NCI-H69 (cell line): ENCODE measurements at regions not wholly inside any gene's neighbourhood (a gene's known extent, or its start where the extent isn't known, plus 50 kb on each side); places are given as distances from the start of the nearest gene placed in this dataset.
"Not testable (repeated sequence)": the region's sequence is repeated elsewhere in the genome, so short reads cannot be mapped to it uniquely, and the experiment has no call there.

ENCODE experiments used
- DNase-seq: peaks from one replicate; lab custom pipeline; 2025; lab: John Stamatoyannopoulos, UW

DNA sequence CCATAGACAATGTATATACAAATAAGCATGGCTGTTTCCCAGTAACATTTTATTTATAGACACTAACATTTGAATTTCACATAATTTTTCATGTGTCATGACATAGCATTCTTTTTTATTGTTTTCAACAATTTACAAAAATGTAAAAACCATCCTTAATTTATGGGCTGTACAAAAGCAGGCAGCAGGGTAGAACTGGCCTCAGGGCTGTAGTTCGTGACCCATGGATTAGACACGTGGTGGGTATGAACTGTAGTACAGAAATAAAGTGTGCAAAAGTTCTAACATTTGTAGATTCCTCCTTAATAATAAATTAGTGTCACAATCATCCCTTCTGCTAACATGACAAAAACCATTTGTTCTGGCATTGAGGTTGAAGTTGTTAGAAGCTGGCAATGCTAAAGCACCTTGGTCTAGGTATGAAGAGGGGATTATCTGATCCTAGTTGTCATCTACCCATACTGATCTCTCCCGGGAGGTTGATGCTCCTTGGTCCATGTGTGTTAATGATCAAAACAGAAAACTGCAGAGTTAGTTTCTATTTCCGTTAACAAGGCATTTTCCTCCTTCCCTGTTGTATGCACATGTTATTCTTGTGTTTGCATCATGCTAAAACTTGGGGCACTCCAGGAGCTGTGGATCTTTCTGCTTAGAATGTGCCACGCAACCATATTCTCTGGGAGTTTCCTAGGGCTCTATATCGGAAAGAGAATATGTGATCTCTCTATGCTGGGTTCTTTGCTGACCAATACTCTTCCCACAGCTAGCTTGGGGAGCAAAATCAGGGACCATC is 917.6 kb downstream of the TLE1 start:
- DNase-seq = no peak

DNA sequence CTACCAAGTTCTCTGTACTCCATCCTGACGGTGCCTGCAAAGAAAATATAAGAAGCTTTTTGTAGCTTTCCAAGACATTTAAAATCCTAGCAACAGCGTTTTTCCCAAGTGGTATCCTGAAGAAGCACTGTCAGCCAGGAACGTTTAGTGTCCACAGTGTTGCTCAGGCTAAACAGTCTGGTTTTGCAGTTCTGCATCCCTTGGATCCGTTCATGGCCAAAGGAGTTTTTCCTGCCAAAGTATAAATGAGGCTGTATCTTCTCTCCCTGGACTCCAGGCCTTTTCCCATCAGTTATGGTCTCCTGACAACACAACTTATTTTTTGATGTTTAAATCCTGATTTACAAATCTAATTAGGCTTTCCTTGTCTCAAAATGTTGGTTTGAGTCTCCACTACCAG is 925.8 kb downstream of the TLE1 start:
- DNase-seq = no peak

- DNase-seq = no peak
These were observed 933.8 kb downstream of the TLE1 start for GRCh38 chr9:80755586-80755985.

GRCh38 chr9:80747056-80747455 is 942.3 kb downstream of the TLE1 start:
- not testable (repeated sequence) for DNase-seq

DNA sequence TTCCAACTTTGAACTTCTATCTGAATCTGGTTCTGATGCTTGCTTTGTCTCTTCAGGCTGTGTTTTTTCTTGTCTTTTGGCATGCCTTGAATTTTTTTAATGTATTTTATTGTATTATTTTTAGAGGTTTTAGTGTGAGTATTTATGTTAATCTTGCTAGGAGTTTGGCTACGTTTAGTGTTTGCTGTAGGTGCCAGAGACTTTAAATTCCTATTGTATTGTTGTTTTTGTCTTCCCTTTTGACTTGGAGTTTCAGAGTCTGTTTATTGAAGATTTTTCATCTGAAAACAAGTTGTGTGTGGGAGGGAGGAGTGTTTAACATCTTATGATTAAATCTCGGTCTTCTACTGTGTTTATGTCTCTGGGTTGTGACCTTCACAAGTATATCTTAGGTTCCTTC is 956.8 kb downstream of the TLE1 start:
- DNase-seq = no peak

GRCh38 chr9:80720579-80720978 is 968.8 kb downstream of the TLE1 start:
- DNase-seq = no peak

DNA sequence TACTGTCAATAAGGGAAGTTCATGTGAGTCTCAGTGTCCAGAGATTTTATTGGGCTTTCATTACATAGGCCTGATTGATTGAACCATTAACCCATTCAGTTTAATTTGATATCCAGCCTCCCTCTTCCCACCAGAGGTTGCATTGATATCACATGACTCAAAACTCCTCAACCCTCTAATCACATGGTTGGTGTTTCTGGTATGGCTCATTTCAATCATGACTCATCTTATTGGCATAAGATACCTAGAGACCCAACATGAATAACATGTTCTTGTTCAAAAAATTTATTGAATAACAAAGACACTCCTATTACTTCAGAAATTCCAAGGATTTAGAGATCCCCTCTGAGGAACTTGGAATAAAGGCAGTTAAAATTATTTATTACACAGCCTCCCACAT is 982.2 kb downstream of the TLE1 start:
- no peak for DNase-seq

DNA sequence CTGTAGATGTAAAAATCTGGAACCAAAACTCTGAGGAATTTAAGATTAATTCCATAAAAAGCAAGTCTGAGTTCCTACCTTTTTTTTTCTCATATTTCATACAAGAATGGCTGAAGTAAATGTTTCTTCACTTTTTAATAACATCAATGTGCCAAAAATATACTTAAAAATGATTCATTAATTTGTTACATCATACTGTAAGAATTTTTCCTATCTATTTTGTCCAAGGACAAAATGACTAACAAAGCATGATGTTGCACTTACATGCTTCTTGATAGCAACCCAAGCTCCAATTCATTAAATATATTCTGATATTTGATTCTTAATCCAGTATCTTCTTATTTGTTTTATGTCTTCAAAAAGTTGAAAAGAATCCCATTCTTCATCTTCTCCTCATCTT is 988.3 kb downstream of the TLE1 start:
- DNase-seq = no peak

- DNase-seq = no peak
These were observed 989.8 kb downstream of the TLE1 start for GRCh38 chr9:80699511-80699998.

- no peak for DNase-seq
These were observed 990.5 kb downstream of the TLE1 start for GRCh38 chr9:80698725-80699410.

DNA sequence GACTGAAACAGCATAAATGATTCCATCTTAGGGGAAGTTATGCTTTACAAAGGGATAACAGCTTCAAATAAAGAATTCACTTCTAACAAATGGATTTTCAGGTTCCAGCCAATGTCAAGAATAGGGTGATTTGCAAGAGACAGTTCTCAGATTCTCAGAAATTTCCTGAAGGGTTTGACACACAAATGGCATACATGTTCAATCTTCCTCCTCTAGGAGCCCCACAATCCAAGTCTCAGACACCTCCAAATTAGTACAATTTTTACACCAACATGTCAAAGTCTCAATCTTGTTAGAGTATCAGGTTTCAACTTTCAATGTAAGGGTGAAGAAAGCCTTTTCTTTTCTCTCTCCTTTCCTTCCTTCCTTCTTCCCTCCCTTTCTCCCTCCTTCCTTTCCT is 996.6 kb downstream of the TLE1 start:
- DNase-seq = no peak

- no peak for DNase-seq
These were observed 998.1 kb downstream of the TLE1 start for GRCh38 chr9:80691229-80691628.

DNA sequence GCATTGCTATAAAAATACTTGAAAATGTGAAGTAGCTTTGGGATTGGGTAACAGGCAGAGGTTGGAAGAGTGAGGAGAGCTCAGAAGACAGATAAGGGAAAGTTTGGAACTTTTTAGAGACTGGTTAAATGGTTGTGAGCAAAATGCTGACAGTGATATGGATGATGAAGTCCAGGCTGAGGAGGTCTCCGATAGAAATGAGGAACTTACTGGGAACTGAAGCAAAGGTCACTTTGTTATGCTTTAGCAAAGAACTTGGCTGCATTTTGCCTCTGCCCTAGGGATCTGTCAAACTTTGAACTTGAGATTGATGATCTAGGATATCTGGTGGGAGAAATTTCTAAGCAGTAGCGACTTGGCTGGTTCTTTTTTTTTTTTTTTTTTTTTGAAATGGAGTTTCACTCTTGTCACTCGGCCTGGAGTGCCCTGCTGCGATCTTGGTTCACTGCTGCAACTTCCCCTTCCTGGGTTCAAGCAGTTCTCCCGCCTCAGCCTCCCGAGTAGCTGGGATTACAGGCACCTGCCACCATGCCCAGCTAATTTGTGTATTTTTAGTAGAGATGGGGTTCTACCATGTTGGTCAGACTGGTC is 998.9 kb downstream of the TLE1 start:
- DNase-seq = no peak

DNA sequence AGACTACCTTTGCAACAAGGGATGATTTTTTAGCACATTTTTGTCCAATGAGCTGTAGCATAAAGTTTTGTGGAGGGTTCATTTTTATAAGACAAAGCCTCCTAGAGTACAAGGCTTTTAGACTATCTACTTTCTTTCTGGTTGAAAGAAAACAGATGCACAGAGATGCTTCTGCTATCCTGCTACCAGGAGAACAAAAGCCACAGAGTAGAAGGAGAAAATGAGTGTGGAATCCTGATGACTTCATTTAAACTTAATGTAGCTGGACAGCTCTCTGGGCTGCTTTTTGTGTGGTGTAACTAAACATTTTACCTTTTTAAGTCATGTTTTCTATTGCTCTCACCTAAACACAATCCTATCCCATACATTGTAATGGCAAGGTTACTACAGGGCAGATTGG is 1009.4 kb downstream of the TLE1 start:
- no peak for DNase-seq

DNA sequence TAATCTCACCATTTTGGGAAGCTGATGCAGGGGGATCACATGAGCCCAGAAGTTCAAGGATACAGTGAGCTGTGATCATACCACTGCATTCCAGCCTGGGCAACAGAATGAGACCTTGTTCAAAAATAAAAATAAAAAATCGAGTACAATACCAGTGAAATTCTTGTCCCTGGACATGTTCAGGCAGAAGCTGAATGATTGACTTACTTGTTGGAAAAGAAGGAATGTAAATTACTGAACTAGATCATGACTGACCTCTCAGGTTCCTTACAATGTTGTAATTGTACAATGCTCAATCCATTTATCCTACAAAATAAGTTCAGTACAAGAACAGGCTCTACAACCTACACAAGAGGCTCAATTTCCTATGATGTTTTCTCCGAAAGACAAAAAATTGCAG is 1010.4 kb downstream of the TLE1 start:
- no peak for DNase-seq

- no peak for DNase-seq
These were observed 1015.9 kb downstream of the TLE1 start for GRCh38 chr9:80673496-80673895.

DNA sequence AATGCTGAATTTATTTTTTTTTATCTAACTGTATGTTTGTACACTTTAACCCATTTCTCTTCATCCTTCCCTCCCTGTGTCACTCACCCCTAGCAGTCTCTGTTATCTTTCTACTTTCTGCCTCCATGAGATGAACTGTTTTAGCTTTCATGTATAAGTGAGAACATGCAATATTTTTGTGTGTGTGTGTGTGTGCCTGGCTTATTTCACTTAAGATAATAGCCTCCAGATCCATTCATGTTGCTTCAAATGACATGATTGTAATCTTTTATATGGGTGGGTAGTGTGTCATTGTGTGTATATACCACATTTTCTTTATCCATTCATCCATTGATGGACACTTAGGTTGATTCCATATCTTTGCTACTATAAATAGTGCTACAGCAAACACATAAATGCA is 1023.9 kb downstream of the TLE1 start:
- DNase-seq = no peak

GRCh38 chr9:80664327-80665210 is 1024.8 kb downstream of the TLE1 start:
- DNase-seq = no peak

- not testable (repeated sequence) for DNase-seq
These were observed 1029.6 kb downstream of the TLE1 start for GRCh38 chr9:80659751-80660150.

- DNase-seq = no peak
These were observed 1038.3 kb downstream of the TLE1 start for GRCh38 chr9:80651044-80651443.

DNA sequence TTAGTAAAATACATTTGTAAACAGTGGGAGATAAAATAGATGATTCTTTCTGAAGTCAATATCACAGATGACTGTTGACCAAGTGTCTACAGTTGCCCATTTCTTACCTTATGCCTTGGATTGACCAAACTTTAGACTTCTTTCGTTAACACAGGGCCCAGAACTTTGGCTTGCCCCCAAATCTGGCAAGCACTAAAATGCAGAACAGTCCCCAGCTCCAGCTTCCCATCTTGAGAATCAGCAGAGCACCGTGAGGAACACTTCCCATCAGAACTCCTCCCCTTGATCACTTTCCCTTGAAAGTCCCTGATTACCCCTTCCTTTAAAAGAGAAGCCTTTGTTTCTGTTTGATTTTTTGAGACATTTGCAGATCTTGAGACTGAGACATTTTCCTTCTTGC is 1039.9 kb downstream of the TLE1 start:
- no peak for DNase-seq

- no peak for DNase-seq
These were observed 1040.3 kb downstream of the TLE1 start for GRCh38 chr9:80649001-80649420.
